GM19463 (cell line): ENCODE measurements at regions not wholly inside any gene's neighbourhood (a gene's known extent, or its start where the extent isn't known, plus 50 kb on each side); places are given as distances from the start of the nearest gene placed in this dataset.
A peak's percentile ranks its signal among the peaks of the same experiment; 100 is the strongest.

Source experiments
- ATAC-seq: cut with Tn5 transposase; IDR thresholded peaks from one replicate; pipeline ENCODE4 v1.9.1; 2021; ENCODE audit warnings: mild to moderate bottlenecking, moderate library complexity; ENCODE audit not compliant: unreplicated experiment

- no peak for ATAC-seq
Measured at GRCh38 chr16:50996166-50996829, 154.8 kb downstream of the SALL1 start.

DNA sequence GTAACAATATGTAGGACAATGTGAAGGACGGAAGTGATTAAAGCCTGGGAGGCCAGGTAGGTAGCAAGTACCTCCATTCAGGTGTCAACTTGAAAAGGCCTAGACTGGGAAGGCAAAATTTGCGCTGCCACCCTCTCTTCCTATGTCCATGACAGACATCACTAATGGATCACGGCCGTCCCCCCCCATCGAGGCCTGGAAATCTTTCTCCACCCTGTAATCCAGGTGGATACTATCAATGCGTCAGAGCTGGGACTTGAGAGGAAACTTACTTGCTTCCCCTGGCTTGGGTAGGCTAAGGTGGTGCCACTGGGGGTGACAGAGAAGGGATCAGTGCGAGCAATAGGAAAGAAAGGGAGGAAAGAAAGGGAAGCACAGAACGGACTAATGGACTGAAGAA, 156.1 kb downstream of the SALL1 start:
- no peak for ATAC-seq

GRCh38 chr16:50992350-50993032, 158.6 kb downstream of the SALL1 start:
- ATAC-seq: no peak

GRCh38 chr16:50991436-50991835, 159.6 kb downstream of the SALL1 start:
- ATAC-seq: no peak

GRCh38 chr16:50991006-50991405, 160.1 kb downstream of the SALL1 start:
- ATAC-seq: no peak

GRCh38 chr16:50989047-50989446, 162.0 kb downstream of the SALL1 start:
- no peak for ATAC-seq

GRCh38 chr16:50988441-50988840, 162.6 kb downstream of the SALL1 start:
- ATAC-seq: no peak

- no peak for ATAC-seq
Measured at GRCh38 chr16:50986453-50986852, 164.6 kb downstream of the SALL1 start.

DNA sequence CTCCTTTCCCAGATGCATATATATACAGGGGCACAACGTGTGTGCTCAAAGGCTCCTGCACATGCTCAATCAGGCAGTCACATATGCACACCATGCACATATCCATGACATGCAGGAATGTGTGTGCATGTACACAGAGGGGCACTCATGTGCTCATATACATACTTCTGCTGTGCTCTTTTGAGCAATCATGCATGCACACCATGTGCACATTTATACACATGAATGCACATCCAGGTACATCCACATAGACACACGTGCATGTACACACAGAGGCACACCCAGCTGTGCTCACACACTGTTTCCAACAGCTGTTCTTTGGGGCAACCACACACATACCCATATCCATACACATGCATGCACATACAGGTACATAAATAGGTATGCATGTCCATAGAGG, 165.3 kb downstream of the SALL1 start:
- no peak for ATAC-seq

- ATAC-seq: no peak
Measured at GRCh38 chr16:50984688-50985087, 166.4 kb downstream of the SALL1 start.

DNA sequence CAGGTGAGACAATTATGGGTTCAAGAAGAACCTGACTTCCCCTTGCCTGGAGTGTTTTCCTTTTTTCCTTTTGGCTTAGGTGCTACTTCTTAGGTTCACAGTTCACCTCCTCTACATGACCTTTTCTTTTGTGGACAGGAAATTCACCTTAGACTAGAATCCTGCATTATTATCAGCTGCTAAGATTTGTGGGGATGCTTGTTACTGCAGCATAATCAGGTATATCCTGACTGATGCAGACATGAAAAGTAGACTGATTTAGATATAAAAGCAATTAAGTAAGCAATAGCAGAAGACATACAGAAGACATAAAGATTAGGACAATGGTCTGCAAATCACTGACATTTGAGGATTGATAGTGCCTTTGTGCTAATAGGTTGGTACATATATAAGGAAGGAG, 168.3 kb downstream of the SALL1 start:
- no peak for ATAC-seq

GRCh38 chr16:50981951-50982350, 169.1 kb downstream of the SALL1 start:
- ATAC-seq: no peak

DNA sequence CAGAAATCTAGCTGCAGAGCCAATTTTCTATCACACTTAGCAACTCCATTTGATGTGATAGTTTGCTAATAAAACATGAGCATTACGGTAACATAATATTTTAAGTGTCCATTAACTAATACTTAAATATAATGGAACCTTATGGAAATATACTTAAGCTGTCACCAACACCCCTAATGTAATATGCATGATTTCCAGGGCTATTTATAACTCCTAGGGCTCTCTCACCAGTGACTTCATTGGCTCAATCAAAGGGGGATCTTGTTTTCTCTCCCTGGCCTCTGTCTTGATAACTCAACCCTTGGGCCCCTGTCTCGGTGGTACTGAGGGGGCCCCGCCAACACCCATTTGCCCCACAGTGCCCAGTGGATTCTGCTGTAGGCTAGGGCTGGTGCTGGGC, 170.4 kb downstream of the SALL1 start:
- ATAC-seq: no peak

GRCh38 chr16:50979806-50980620, 171.1 kb downstream of the SALL1 start:
- ATAC-seq: no peak

DNA sequence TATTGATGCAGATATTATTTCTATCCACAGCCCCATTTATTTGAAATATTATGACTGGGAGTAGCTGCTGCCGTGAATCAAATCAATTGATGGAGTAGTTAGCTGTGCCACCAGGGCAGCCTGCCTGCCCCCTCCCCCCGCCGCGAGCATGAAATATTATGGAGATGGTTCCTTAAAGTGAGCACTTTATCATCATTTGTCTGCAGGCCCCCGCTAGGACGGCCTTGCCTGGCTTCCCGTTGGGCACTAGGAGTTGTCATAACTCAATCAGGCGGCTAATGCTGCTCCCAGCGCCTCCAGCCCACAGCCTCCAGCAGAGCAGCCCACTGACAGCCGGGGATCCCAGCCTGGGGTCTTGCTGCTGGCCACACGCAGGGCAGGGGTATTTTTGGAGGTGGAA, 173.9 kb downstream of the SALL1 start:
- ATAC-seq: no peak

- no peak for ATAC-seq
Measured at GRCh38 chr16:50974438-50975036, 176.5 kb downstream of the SALL1 start.

DNA sequence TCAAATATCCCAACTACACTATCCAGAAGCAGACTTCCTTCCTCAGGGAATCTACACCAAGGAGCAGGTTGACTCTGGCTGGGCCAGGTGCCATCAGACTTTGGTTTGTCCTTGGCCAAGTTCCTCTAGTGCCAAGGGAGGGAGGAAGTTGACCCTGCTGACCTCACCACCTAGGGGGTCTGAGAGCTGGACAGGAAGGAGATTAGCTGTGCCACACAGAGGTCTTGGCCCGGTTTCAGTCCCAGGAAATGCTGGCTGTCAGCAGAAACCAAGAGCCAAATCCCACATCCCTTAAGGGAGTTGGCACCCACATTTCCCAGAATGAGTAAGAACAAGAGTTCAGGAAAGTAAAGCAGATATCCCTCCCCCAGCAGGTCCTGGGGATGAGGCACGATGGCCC, 178.2 kb downstream of the SALL1 start:
- ATAC-seq: no peak

GRCh38 chr16:50970281-50970680, 180.8 kb downstream of the SALL1 start:
- no peak for ATAC-seq

DNA sequence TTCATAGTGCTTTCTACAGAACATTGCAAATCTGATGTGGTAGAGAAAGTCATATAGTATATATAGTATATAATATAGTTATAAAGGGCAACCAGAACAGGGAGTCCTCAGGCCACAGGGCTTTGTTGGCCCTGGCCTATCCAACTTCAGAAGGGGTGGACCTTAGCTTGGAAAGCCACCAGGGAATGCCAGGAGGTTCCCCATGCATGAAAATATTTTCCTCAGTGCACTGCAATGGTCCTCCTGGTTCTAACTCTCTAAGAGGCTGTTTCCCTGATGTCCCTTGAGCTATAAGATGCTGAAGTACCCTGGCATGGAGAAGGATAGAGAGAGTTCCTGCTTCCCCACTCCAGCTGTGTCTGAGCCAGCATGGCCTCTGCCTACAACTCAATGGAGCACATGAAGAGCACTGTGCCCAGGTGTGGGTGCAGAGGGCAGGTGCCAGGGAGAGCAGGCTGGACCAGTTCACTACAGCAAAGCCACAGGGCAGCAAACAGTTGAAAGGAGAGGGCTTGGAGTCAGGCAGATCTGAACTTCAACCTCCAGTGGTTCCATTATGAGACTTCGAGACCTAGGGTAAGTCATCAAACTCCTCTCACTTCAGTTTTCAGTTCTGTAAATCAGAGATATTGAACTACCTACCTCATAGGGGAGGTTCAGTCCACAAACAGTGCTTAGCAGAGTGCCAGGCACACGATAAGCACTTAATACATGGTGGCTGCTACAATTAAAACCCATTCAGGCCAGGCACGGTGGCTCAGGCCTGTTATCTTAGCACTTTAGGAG, 183.1 kb downstream of the SALL1 start:
- peak; percentile 81 for ATAC-seq

GRCh38 chr16:50964491-50964890, 186.6 kb downstream of the SALL1 start:
- no peak for ATAC-seq

DNA sequence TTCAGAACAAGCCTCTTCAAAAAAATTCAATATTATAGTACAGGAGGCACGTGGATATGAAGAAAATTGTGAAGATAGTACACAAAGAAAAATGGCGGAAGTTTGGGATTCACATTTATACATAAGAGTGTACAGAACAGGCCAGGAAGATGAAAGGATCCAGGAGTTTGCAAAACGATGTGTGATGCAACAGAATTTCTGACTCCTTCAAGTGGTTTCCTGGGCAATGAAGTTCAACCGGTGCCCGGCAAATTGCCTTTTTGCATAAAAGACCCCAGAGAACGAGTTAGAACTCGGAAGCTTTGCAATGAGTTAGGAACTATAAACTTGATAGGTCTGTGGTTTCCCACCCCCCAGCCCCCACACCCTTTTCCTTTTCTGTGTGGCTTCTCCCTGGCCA, 189.1 kb downstream of the SALL1 start:
- no peak for ATAC-seq
